Mammary epithelial cell (primary cell): ENCODE measurements at regions not wholly inside any gene's neighbourhood (a gene's known extent, or its start where the extent isn't known, plus 50 kb on each side); places are given as distances from the start of the nearest gene placed in this dataset.

ENCODE experiments used
- CTCF ChIP-seq, 2 donors: IDR thresholded peaks in 1 of 2; conservative IDR thresholded peaks in 1 of 2; 2 replicates each; pipeline ENCODE4 v1.5.1; 2011 to 2012; ENCODE audit warnings: inconsistent platforms in 2 of 2, low read length in 2 of 2, mild to moderate bottlenecking in 2 of 2, control low read depth in 1 of 2, low read depth in 1 of 2; ENCODE audit not compliant: insufficient read depth in 1 of 2; ENCODE audit errors: extremely low read depth in 1 of 2
- EZH2 ChIP-seq: IDR thresholded peaks from 2 replicates; pipeline ENCODE4 v1.6.1; 2012; ENCODE audit warnings: low read length, inconsistent platforms, borderline replicate concordance

- TF ChIP-seq CTCF (conservative IDR thresholded peaks at IDR 0.05 in 1 of 2, IDR thresholded peaks at IDR 0.05 in 1 of 2; ENCODE audit: extremely low read depth in 1 of 2, insufficient read depth in 1 of 2, low read depth in 1 of 2, low read length in 2 of 2) (no peak), EZH2 (no peak)
These were observed 363.3 kb upstream of the SLCO3A1 start for GRCh38 chr15:91490211-91490610.
